Lower leg skin (tissue), 4 donors: ENCODE measurements at regions not wholly inside any gene's neighbourhood (a gene's known extent, or its start where the extent isn't known, plus 50 kb on each side); places are given as distances from the start of the nearest gene placed in this dataset.
"Not testable (repeated sequence)": the region's sequence is repeated elsewhere in the genome, so short reads cannot be mapped to it uniquely, and the experiment has no call there.

Experiments used
- DNase-seq, 2 donors: peaks; one replicate each; pipeline ENCODE4 v3.0.0-alpha.2; 2019; ENCODE audit warnings: low spot score in 2 of 2
- H3K4me3 ChIP-seq: fragments of 200-600 bp; sonication (generic); 2 replicates; pipeline ENCODE4 v1.5.1; 2017; ENCODE audit warnings: mild to moderate bottlenecking, low read depth; ENCODE audit not compliant: poor library complexity, severe bottlenecking
- CTCF ChIP-seq, 3 donors: fragments of 450-650 bp; IDR thresholded peaks; one replicate each; pipeline ENCODE4 v1.5.1; 2016; ENCODE audit warnings: antibody characterized with exemption in 3 of 3, mild to moderate bottlenecking in 3 of 3, moderate library complexity in 2 of 3
- POLR2A ChIP-seq, 2 donors: fragments of 450-650 bp; IDR thresholded peaks; one replicate each; pipeline ENCODE4 v1.6.1; 2016 to 2017; ENCODE audit warnings: antibody characterized with exemption in 2 of 2, mild to moderate bottlenecking in 1 of 2, moderate library complexity in 1 of 2
- WGBS, 2 donors: methylation state at CpG; one replicate each; pipeline ENCODE4 v1.1.5; 2018; 5-methylcytosine and 5-hydroxymethylcytosine counted together
- intact Hi-C: fragments of 100-400 bp; cut with DNase I; formaldehyde crosslinking; loops from one replicate; pipeline ENCODE4 v1.15.0; 2023; ENCODE audit warnings: low total_unique reads

DNA sequence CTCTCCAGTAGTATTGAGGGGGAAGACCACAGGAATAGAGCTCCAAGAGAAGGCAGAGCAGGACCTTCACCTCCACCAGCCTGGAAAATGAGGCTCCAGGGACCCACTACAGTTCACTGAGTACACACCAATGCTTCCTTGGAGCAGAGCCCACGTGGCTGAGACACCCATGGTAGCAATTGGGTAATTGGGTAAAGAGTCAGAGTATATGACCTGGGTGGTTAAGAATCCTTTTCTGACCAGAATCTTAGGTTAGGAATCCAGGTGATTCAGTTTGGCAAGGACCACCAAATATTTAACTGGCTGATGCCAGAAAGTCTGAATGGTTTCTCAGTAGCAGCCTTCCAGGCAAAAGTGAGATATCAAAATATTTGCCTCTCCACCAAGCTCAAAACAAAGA is 107.7 kb downstream of the MDH1 start:
- TF ChIP-seq CTCF (IDR thresholded peaks at IDR 0.05), result no peak
- TF ChIP-seq POLR2A (IDR thresholded peaks at IDR 0.05), result no peak
- WGBS, 2 donors, result 62 to 81% methylated on average over 1 of the region's 1 CpG
- DNase-seq, result no peak
- no peak overlapping the region for H3K4me3 ChIP-seq
- intact Hi-C loops, result loop anchor here (10.0 kb wide), 1 partner anchor 168 kb away; no protein-coding TSS in a partner anchor

DNA sequence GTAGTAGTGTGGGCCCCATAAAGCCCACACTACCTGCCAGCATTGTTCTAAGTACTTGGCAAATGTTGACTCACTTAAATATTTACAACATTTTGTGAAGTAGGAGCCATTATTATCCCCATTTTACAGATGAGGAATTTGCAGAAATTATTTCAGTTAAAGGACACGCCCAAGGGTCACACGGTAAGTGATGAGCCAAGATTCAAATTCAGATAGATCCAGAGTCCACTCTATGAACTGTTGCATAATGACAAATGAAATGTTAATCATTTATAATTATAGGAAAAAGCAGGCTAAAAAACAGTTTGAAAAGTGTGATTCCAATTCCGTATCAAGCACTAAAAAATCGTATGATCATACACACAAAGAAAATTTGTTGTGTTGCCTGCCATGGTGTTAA is 108.4 kb downstream of the MDH1 start:
- DNase-seq, result no peak
- WGBS, 2 donors, result 89 to 95% methylated on average over 4 of the region's 4 CpGs
- intact Hi-C loops, result loop anchor here (10.0 kb wide), 1 partner anchor 168 kb away; no protein-coding TSS in a partner anchor

DNA sequence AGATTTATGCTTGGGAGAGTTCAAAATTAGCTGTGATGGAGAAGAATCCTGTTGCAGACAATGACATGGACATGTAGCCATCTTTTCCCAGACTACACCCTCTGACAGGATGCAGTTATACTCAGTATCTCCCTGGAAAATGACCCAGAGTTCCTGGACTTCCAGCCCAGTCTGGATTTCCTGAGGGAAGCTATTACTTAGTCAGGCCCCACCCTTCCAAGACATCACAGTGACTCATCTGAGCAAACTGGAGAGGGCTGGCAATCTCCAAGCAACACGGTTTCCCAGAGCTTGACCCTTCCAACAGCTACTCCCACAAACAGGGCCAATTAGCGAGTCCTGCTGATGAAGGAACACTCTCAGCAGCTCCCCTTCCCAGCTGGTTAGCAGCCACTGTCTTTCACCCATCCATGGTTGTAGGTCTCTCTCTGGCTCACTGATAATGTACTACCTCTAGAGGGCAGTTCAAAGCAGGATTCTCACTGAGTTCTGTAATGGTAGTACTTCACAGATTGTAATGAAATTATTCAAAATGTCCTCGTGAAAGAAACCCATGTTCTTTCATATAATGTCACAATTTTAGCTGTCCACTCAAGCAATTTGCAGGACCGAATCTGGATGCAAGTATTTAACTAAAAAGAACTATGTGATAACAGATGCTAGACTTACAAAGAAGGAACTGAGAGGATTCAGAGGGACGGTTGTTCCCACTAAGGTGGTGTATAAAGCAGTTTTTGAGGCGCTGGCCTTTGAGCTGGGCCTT is 110.2 kb downstream of the MDH1 start:
- no peak overlapping the region for H3K4me3 ChIP-seq
- no peak for TF ChIP-seq POLR2A (IDR thresholded peaks at IDR 0.05)
- no peak for TF ChIP-seq CTCF (IDR thresholded peaks at IDR 0.05)
- intact Hi-C loops, result loop anchor here (10.0 kb wide), 1 partner anchor 166 kb away; no protein-coding TSS in a partner anchor
- DNase-seq, result peak; percentile 78 to 89
- WGBS, 2 donors, result 41 to 44% methylated on average over 6 of the region's 6 CpGs

More for the DNA sequence above, 108.4 kb downstream of the MDH1 start:
- TF ChIP-seq POLR2A (IDR thresholded peaks at IDR 0.05), result no peak
- no peak for TF ChIP-seq CTCF (IDR thresholded peaks at IDR 0.05)
- H3K4me3 ChIP-seq, result no peak overlapping the region

DNA sequence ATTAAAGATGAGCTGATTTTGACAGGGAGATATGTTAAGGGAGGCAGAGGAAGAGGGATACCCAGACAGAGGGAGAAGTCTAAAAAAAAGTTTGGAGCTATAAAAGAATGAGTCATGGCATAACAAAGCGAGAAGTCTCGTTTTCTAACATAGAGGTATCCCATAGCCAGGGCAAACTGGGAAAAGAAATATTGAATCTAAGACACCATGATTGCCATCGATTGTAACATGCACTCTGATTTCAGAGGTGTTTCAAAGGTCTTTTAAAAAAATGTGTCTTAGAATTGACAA is 110.7 kb downstream of the MDH1 start:
- 64 to 66% methylated on average over 3 of the region's 3 CpGs for WGBS, 2 donors
- intact Hi-C loops, result loop anchor here (10.0 kb wide), 1 partner anchor 165 kb away; no protein-coding TSS in a partner anchor
- DNase-seq, result no peak
- TF ChIP-seq POLR2A (IDR thresholded peaks at IDR 0.05) (no peak), CTCF (IDR thresholded peaks at IDR 0.05) (no peak)
- no peak overlapping the region for H3K4me3 ChIP-seq

- no peak for DNase-seq
- 62 to 69% methylated on average over 3 of the region's 3 CpGs for WGBS, 2 donors
- TF ChIP-seq POLR2A (IDR thresholded peaks at IDR 0.05) (no peak), CTCF (IDR thresholded peaks at IDR 0.05) (no peak)
- H3K4me3 ChIP-seq, result no peak overlapping the region
- intact Hi-C loops, result no loop called here
Measured at GRCh38 chr2:63700271-63700670, 111.5 kb downstream of the MDH1 start.

- no peak for TF ChIP-seq CTCF (IDR thresholded peaks at IDR 0.05)
- no peak for TF ChIP-seq POLR2A (IDR thresholded peaks at IDR 0.05)
- no peak overlapping the region for H3K4me3 ChIP-seq
- intact Hi-C loops, result no loop called here
- DNase-seq, result no peak
Measured at GRCh38 chr2:63701406-63701805, 112.6 kb downstream of the MDH1 start.

GRCh38 chr2:63706084-63706483 is 117.3 kb downstream of the MDH1 start:
- H3K4me3 ChIP-seq, intact Hi-C loops, DNase-seq: not testable (repeated sequence)
- WGBS, 2 donors, result 96% methylated on average over 3 of the region's 3 CpGs
